SHP77 treated with DMSO at 0.1 percent for 48 hours (cell line): ENCODE measurements at regions not wholly inside any gene's neighbourhood (a gene's known extent, or its start where the extent isn't known, plus 50 kb on each side); places are given as distances from the start of the nearest gene placed in this dataset.
A peak's percentile ranks its signal among the peaks of the same experiment; 100 is the strongest.

Experiments used
- DNase-seq: peaks from one replicate; lab custom pipeline; 2025; lab: John Stamatoyannopoulos, UW

DNA sequence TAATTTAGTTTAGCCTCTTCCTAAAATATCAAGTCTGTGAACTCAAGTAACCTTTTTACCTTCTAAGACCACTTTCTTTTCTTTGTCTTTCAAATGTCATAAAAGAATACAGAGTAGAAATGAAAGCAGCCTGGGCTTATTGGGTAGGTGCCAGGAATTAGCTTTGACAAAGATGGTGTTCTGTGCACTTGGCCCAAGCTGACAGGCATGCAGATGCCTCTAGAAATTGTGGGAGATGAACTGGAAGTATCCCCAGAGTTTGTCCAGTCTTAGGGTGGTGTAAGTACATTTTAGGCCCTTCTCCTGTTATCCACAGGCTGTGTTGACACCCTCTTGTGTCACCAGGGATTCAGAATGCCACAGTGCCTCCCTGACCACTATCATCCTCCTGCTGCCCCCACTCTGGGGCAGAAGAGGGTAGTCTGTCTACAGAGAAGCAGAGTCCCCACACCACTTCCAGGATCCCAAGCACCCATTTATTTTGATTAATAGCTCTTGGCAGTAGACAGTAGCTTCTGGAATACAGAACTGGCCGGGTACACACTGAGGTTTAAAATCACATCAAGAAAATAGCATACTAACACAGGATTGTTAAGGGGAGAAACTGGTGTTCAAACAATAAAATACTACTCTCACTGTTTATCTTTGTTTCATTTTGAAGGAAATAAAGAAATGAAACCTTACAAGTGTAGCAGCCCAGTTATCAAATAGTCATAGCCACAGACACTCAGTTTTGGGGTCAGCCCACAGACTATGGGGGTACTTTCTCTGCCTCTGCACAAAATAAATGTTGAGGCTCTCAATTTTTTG, 343.2 kb downstream of the KCNRG start:
- peak; percentile 33 for DNase-seq

GRCh38 chr13:50359041-50359367, 343.8 kb downstream of the KCNRG start:
- DNase-seq: no peak

GRCh38 chr13:50359779-50360178, 344.5 kb downstream of the KCNRG start:
- no peak for DNase-seq

- DNase-seq: no peak
These were observed 345.4 kb downstream of the KCNRG start for GRCh38 chr13:50360637-50361036.

GRCh38 chr13:50361282-50361681, 346.0 kb downstream of the KCNRG start:
- no peak for DNase-seq

GRCh38 chr13:50365408-50366391, 350.5 kb downstream of the KCNRG start:
- DNase-seq: no peak

GRCh38 chr13:50366488-50367174, 351.4 kb downstream of the KCNRG start:
- no peak for DNase-seq

DNA sequence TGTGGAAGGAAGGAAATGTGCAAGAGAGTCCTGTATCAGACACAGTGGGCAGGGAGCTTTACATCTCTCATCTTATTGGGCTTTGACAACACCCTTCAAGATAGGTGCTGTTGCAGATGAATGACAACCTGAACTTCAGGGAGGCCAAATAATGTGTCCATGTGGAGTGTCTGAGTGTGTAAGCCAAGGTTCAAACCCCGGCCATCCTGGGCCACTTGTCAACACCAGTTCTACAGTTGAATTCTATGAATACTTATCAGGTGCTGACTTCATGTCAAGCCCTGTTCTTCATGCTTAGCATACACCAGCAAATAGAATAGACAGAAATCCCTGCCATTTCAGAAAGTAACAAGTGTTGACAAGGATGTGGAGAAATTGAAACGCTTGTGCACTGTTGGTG, 354.4 kb downstream of the KCNRG start:
- no peak for DNase-seq

DNA sequence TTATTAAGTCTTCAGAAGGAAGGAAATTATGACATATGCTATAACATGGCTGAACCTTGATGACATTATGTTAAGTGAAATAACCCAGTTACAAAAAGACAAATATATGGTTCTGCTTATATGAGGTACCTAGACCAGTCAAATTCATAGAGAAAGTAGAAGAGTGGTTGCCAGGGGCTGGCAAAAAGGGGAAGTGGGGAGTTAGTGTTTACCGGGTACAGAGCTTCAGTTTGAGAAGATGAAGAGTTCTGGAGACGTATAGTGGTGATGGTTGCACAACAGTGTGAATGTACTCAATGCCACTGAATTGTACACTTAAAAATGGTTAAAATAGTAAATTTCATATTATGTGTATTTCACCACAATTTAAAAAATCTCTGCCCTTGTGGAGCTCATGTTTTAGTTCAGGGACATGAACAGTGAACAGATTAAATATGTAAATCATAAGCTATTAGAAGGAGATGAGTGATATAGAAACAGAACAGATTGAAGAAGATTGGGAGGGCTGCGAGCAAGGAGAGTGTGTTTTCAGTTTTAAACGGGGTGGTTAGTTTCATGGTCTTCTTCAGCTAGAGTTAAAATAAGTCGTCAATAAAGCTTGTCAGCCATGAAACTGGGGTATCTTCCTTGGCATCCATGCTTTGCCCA, 355.2 kb downstream of the KCNRG start:
- no peak for DNase-seq

DNA sequence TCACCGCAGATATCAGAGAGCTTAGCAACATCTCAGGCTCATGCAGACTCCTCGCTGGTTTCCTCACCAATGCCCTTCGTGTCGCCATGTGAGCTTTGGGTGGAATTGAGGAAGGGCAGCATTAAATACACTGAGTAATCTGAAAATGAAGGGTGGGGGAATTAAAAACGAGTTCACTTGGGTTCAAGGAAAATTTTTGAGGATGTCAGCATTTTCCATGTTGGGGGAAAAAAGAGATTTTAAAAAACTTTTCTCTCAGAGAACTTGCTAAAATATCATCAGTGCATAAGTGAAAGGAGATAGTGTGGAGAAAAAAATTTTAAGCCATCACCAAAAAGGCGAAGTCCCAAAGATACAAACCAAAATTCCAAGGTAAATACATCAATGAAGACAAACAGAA, 359.3 kb downstream of the KCNRG start:
- DNase-seq: no peak

DNA sequence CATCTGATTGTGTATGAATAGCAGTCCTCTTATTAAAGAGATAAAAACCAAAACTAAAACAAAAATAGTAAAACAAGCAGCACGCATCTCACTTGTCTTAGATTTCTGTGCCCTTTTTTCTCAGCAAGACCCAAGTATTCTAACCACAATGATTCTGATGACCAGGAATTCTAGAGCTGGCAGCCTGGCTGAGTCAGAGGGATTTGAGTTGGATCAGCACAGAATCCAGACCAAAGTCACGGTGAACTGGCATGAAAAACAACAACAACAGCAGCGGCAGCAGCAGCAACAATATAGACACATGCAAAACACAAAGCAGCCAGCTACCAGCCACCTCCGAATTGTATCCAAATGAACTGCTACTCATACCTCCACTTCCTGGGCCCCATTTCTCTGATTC, 360.5 kb downstream of the KCNRG start:
- no peak for DNase-seq

GRCh38 chr13:50376895-50377575, 361.8 kb downstream of the KCNRG start:
- no peak for DNase-seq

DNA sequence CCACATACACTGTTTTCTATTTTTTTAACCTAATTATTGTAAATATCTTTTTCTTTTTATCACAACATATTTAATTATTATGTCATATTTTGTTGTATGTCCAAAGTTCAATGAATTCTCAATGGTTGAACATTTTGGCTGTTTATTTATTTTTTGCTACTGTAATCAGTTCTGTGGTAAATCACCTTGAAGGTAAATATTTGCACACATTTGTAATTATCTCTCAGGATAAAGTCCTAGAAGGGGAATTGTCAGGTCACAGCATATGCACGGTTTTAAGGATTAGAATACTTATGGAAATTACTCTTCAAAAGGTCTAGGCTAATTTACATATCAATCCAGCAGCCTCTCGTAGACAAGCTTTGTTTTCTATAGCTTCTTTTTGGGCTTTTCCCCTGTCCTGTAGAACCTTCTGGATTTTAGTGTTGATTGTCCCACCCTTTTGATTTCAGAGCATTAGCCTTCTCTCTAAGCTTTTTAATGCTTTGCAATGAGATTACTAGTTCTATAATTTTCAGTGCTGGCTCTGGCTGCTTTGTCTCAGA, 362.6 kb downstream of the KCNRG start:
- no peak for DNase-seq

DNA sequence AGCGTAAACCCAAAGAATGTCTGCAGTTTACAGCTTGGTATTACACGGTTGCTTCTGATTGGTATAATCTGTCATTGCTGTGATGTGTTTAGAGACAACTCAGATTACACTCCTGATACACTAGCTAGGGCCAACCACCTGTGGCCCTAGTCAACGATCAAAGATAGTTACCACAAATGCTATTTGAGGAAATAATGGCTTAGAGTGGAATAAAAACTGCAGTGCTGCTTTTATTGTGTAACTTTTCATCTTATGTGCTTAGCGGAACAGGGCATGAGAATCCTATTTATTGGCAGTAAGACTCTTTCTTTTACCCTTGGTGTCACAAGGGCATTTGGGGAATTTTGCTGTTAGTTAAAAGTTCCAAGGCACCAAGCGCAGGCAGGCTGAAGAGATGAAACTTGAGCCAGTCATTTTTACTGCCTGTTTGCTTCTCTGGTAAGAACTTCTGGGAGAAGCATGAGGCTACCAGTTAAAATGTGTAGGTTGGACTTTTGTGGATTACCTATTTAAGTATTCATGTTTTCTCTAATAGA, 363.3 kb downstream of the KCNRG start:
- DNase-seq: no peak

GRCh38 chr13:50379584-50379983, 364.3 kb downstream of the KCNRG start:
- DNase-seq: no peak

DNA sequence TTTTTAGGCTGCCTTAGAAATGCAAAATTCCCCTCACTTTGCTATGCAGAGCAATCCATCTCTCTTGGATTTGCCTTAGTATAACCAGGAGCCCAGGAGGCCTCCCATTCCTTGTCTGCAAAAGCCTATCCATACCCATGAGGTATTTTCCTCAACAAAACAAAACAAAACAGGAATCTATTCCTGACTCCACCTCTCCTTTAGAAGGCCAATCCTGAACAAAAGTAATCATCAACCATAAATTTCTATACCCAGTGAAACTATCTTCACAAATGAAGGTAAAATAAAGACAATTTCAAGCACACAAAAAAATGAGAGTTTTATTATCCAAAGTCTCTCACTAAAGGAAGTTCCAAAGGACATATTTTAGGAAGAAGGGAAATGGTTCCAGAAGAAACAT, 365.7 kb downstream of the KCNRG start:
- no peak for DNase-seq

DNA sequence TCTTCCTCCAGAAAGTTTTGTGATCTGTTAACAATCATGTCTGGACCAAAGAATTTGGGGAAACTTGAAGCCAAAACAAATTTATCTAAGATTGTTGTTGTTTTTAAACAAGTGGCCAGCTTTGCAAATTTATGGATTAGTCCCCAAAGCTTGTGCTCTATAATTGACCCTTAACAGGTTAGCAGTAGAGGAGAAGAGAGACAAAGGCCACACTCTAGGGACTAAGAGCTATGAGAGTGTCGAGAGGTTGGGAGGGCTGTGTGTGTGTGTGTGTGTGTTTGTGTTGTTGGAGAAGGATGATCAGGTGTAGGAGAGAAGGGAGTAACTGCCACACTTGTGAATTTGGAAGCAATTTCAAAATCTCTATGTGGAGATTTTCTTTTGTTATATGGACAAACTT, 367.3 kb downstream of the KCNRG start:
- DNase-seq: no peak

DNA sequence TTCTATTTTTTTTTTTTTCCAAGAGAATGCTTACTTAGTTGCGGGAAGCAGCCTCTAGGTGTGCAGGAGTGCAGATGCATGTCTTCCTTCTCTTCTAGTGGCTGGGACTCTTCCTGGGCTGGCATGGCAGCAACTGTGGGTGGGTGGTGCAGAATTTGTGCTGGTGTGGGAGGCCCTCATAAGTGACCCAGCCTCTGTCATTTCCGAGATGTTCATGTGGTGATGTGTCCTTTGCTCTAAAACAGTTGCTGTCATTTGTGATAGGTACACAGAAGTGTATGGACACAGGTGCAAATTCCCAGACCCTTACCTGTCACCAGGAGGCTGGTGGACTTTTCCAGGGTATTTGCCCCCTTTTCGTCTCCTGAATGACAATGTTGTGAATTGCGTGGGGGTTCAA, 367.7 kb downstream of the KCNRG start:
- DNase-seq: no peak

DNA sequence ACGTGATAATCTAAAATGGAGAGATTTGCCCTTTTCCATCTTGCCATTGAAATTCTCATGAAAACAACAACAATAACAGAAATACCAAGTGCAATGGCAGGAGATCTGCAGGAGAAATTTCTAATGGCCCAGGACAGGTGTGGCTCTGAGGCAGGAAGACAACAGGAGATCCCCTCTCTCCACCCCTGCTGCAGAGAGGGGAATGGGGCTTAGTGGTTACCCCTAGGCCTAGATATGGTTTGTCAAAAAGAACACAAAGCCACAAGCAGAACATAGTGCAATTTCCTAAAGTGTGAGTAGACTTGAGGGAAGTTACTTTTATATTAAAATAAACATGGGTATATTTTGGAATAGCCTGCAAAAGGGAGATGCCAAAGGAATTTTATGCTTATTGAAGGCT, 369.5 kb downstream of the KCNRG start:
- no peak for DNase-seq

- DNase-seq: peak; percentile 80
These were observed 371.4 kb downstream of the KCNRG start for GRCh38 chr13:50386541-50387050.
